ENCODE measurements at regions not wholly inside any gene's neighbourhood (a gene's known extent, or its start where the extent isn't known, plus 50 kb on each side); places are given as distances from the start of the nearest gene placed in this dataset.

DNA sequence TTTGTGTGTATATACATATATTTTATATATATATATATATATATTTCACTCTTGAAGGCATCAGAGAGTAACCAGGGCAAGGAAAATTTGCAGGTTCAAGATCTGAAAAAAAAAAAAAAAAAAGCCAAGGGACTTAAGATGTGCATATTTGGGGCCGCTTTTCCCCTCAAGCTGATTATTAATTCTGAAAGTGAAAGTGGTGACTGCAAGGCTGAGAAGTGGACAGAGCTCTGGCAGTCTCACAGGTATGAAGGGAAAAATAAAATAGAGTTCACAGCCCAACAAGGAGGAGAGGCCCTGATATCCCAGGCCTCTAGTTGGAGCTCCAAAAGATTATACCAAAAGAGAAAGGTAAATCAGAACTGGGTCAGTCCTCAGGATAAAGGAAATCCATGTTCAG lies 234.4 kb upstream of the GAS1 start:
- H3K9ac ChIP-seq (ENCODE audit: low read depth in 2 of 2, low read length in 2 of 2): no peak overlapping the region
- no peak for TF ChIP-seq CTCF (IDR thresholded peaks at IDR 0.05)
- H3K9me3 ChIP-seq: no peaks in the 10 kb centered on the region
- no peaks in the 10 kb centered on the region for H3K4me1 ChIP-seq
- H3K4me3 ChIP-seq: no peak overlapping the region
- H3K27ac ChIP-seq: no peak overlapping the region
- intact Hi-C loops (cut with DNase I): no loop called here
- DNase-seq: no peak
- H3K36me3 ChIP-seq: no peaks in the 10 kb centered on the region
- no peaks in the 10 kb centered on the region for H3K27me3 ChIP-seq

GRCh38 chr9:87184956-87185642 lies 237.8 kb upstream of the GAS1 start:
- TF ChIP-seq CTCF (IDR thresholded peaks at IDR 0.05): no peak
- no peak overlapping the region for H3K9ac ChIP-seq (ENCODE audit: low read depth in 2 of 2, low read length in 2 of 2)
- H3K27ac ChIP-seq: no peak overlapping the region
- intact Hi-C loops (cut with DNase I): no loop called here
- no peaks in the 10 kb centered on the region for H3K4me1 ChIP-seq
- H3K27me3 ChIP-seq: no peaks in the 10 kb centered on the region
- no peaks in the 10 kb centered on the region for H3K36me3 ChIP-seq
- no peaks in the 10 kb centered on the region for H3K9me3 ChIP-seq
- no peak overlapping the region for H3K4me3 ChIP-seq
- no peak for DNase-seq

DNA sequence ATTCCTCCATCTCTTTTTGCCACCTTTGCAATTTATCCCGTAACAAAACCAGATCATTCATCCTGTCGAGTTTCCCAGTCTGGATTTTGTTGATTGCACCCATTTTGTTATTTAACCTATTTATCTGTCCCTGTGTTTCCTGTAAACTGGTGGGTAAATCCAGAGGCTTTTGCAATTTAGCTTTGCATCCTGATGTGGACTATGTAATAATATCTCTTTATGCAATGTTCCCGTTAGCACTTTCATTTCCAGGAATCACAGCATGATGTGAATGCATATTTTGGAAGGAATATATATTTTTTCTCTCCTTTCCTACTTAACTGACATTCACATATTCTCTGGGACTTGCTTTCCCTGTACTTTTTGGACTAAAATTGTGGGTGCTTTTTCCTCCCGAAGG lies 240.3 kb upstream of the GAS1 start:
- intact Hi-C loops (cut with DNase I): no loop called here
- Histone ChIP-seq H3K4me1 (no peaks in the 10 kb centered on the region), H3K27me3 (no peaks in the 10 kb centered on the region), H3K4me3 (no peak overlapping the region), H3K36me3 (no peaks in the 10 kb centered on the region), H3K9me3 (no peaks in the 10 kb centered on the region), H3K27ac (no peak overlapping the region), H3K9ac (ENCODE audit: low read depth in 2 of 2, low read length in 2 of 2) (no peak overlapping the region)
- DNase-seq: no peak
- TF ChIP-seq CTCF (IDR thresholded peaks at IDR 0.05): no peak

- DNase-seq: no peak
- intact Hi-C loops (cut with DNase I): no loop called here
- no peak for TF ChIP-seq CTCF (IDR thresholded peaks at IDR 0.05)
- Histone ChIP-seq H3K9me3 (no peaks in the 10 kb centered on the region), H3K4me3 (no peak overlapping the region), H3K36me3 (no peaks in the 10 kb centered on the region), H3K27ac (no peak overlapping the region), H3K27me3 (no peaks in the 10 kb centered on the region), H3K4me1 (no peaks in the 10 kb centered on the region), H3K9ac (ENCODE audit: low read depth in 2 of 2, low read length in 2 of 2) (no peak overlapping the region)
These were observed 241.7 kb upstream of the GAS1 start for GRCh38 chr9:87189006-87189405.

- Histone ChIP-seq H3K27ac (no peak overlapping the region), H3K9ac (ENCODE audit: low read depth in 2 of 2, low read length in 2 of 2) (no peak overlapping the region), H3K9me3 (no peaks in the 10 kb centered on the region), H3K4me1 (no peaks in the 10 kb centered on the region), H3K4me3 (no peak overlapping the region), H3K36me3 (no peaks in the 10 kb centered on the region), H3K27me3 (no peaks in the 10 kb centered on the region)
- intact Hi-C loops (cut with DNase I): no loop called here
- no peak for TF ChIP-seq CTCF (IDR thresholded peaks at IDR 0.05)
- DNase-seq: no peak
These were observed 245.8 kb upstream of the GAS1 start for GRCh38 chr9:87193151-87193550.
